SK-N-SH (cell line): ENCODE measurements at regions not wholly inside any gene's neighbourhood (a gene's known extent, or its start where the extent isn't known, plus 50 kb on each side); places are given as distances from the start of the nearest gene placed in this dataset.

ENCODE experiments used
- CTCF ChIA-PET: fragments of 300-600, 350-600 bp; formaldehyde crosslinking; extraction: SDS; loops from one replicate; lab custom pipeline; 2021; lab: Yijun Ruan, JAX
- POLR2A ChIA-PET: fragments of 350-600 bp; sonication (Branson Sonifier 250); formaldehyde crosslinking; extraction: SDS; loops from one replicate; lab custom pipeline; 2020; ENCODE audit warnings: antibody characterized with exemption, inconsistent platforms; lab: Yijun Ruan, JAX
- DNase-seq: peaks from one replicate; pipeline ENCODE4 v3.0.0; 2012
- H2AFZ ChIP-seq: fragments of 200-600 bp; sonication (generic); 2 replicates; pipeline ENCODE4 v1.8.1; 2016; ENCODE audit warnings: antibody characterized with exemption, mild to moderate bottlenecking, low read depth
- H3F3A ChIP-seq: fragments of 200-600 bp; sonication (generic); replicated peaks from 2 replicates; pipeline ENCODE3; 2016; ENCODE audit warnings: antibody characterized with exemption, mild to moderate bottlenecking; ENCODE audit not compliant: insufficient read depth
- H3K27ac ChIP-seq, 2 experiments: fragments of 200-500 bp in 1 of 2; fragments of 200-600 bp in 1 of 2; sonication (Bioruptor generic) in 1 of 2; sonication (generic), shearing (Covaris generic) in 1 of 2; 2 replicates each; pipeline versions ENCODE4 v1.5.1 to v1.6.1; 2014 to 2016; ENCODE audit warnings: low read depth in 2 of 2, inconsistent platforms in 1 of 2, low read length in 1 of 2, mild to moderate bottlenecking in 1 of 2, mixed read lengths in 1 of 2
- H3K27me3 ChIP-seq: fragments of 200-600 bp; sonication (generic), shearing (Covaris generic); 2 replicates; pipeline ENCODE4 v1.6.1; 2016; ENCODE audit warnings: mixed run types; ENCODE audit not compliant: insufficient read depth
- H3K36me3 ChIP-seq, 2 experiments: fragments of 200-500 bp in 1 of 2; fragments of 200-600 bp in 1 of 2; sonication (Bioruptor generic) in 1 of 2; sonication (generic) in 1 of 2; replicated peaks in 1 of 2; 2 replicates each; pipeline versions ENCODE3 to v1.5.1; 2014 to 2016; ENCODE audit warnings: low read length in 1 of 2, mild to moderate bottlenecking in 1 of 2; ENCODE audit not compliant: insufficient read depth in 2 of 2, control insufficient read depth in 1 of 2
- H3K4me1 ChIP-seq, 2 experiments: fragments of 200-500 bp in 1 of 2; fragments of 200-600 bp in 1 of 2; sonication (Bioruptor generic) in 1 of 2; sonication (generic), shearing (Covaris generic) in 1 of 2; 2 replicates each; pipeline versions ENCODE4 v1.5.1 to v1.6.1; 2014 to 2016; ENCODE audit warnings: low read depth in 1 of 2, low read length in 1 of 2, mixed run types in 1 of 2; ENCODE audit not compliant: insufficient read depth in 2 of 2, control insufficient read depth in 1 of 2
- H3K4me2 ChIP-seq: fragments of 200-600 bp; sonication (generic), shearing (Covaris generic); 2 replicates; pipeline ENCODE4 v1.6.1; 2017; ENCODE audit warnings: mixed run types
- H3K4me3 ChIP-seq, 2 experiments: fragments of 200-500 bp in 1 of 2; fragments of 200-600 bp in 1 of 2; sonication (Bioruptor generic) in 1 of 2; sonication (generic), shearing (Covaris generic) in 1 of 2; 2 replicates each; pipeline versions ENCODE4 v1.5.1 to v1.8.1; 2014 to 2016; ENCODE audit warnings: low read depth in 2 of 2, inconsistent platforms in 1 of 2, low read length in 1 of 2, mild to moderate bottlenecking in 1 of 2, mixed read lengths in 1 of 2, moderate library complexity in 1 of 2
- H3K79me2 ChIP-seq: fragments of 200-600 bp; sonication (generic); 2 replicates; pipeline ENCODE4 v1.8.1; 2017; ENCODE audit warnings: mild to moderate bottlenecking; ENCODE audit not compliant: insufficient read depth
- H3K9ac ChIP-seq: fragments of 200-600 bp; sonication (generic); 2 replicates; pipeline ENCODE4 v1.6.1; 2017; ENCODE audit warnings: mixed run types
- H3K9me2 ChIP-seq: fragments of 200-600 bp; sonication (generic); 2 replicates; pipeline ENCODE4 v1.6.1; 2017; ENCODE audit warnings: mixed run types
- H3K9me3 ChIP-seq: fragments of 200-600 bp; sonication (generic); 2 replicates; pipeline ENCODE4 v1.6.1; 2017; ENCODE audit warnings: mixed run types, mild to moderate bottlenecking, moderate library complexity
- H4K20me1 ChIP-seq: fragments of 200-600 bp; sonication (generic); 2 replicates; pipeline ENCODE4 v1.6.1; 2017; ENCODE audit warnings: mild to moderate bottlenecking, mixed run types; ENCODE audit not compliant: insufficient read depth
- CTCF ChIP-seq: fragments of 200-600 bp; sonication (generic); IDR thresholded peaks from 2 replicates; pipeline ENCODE4 v1.6.1; 2017; ENCODE audit warnings: antibody characterized with exemption, mild to moderate bottlenecking, moderate library complexity
- FOSL2 ChIP-seq: IDR thresholded peaks from 2 replicates; pipeline ENCODE4 v1.4.0; 2012; ENCODE audit warnings: low read depth, mild to moderate bottlenecking, moderate library complexity, borderline replicate concordance
- IRF3 ChIP-seq: fragments of 150-350 bp; IDR thresholded peaks from 2 replicates; pipeline ENCODE4 v1.6.1; 2016; ENCODE audit warnings: mild to moderate bottlenecking, low read depth, low read length
- MXI1 ChIP-seq: IDR thresholded peaks from 2 replicates; pipeline ENCODE4 v1.6.1; 2012; ENCODE audit warnings: mild to moderate bottlenecking, low read depth, low read length, improper control_type of control experiment
- PBX3 ChIP-seq: IDR thresholded peaks from 2 replicates; pipeline ENCODE4; 2012
- POLR2AphosphoS5 ChIP-seq: IDR thresholded peaks from 2 replicates; pipeline ENCODE4 v1.6.1; 2012; ENCODE audit warnings: low read depth, low read length
- RAD21 ChIP-seq: IDR thresholded peaks from 2 replicates; pipeline ENCODE4 v1.6.1; 2012; ENCODE audit warnings: mild to moderate bottlenecking, low read length
- RCOR1 ChIP-seq: fragments of 150-350 bp; IDR thresholded peaks from 2 replicates; pipeline ENCODE4 v1.6.1; 2017; ENCODE audit warnings: antibody characterized with exemption, low read length
- REST ChIP-seq: IDR thresholded peaks from 2 replicates; pipeline ENCODE4 v1.6.1; 2012; ENCODE audit warnings: mild to moderate bottlenecking, low read depth, low read length, moderate library complexity
- SIN3A ChIP-seq: IDR thresholded peaks from 2 replicates; pipeline ENCODE4 v1.6.1; 2012; ENCODE audit warnings: low read depth, mild to moderate bottlenecking, low read length, moderate library complexity, borderline replicate concordance
- TCF12 ChIP-seq: IDR thresholded peaks from 2 replicates; pipeline ENCODE4 v1.4.0; 2012
- TEAD4 ChIP-seq: IDR thresholded peaks from 2 replicates; pipeline ENCODE4 v1.4.0; 2012; ENCODE audit warnings: mild to moderate bottlenecking, borderline replicate concordance; ENCODE audit not compliant: insufficient read depth
- USF1 ChIP-seq: IDR thresholded peaks from 2 replicates; pipeline ENCODE4 v1.4.0; 2012; ENCODE audit warnings: low read depth, borderline replicate concordance
- USF2 ChIP-seq: fragments of 150-350 bp; IDR thresholded peaks from 2 replicates; pipeline ENCODE4 v1.6.1; 2017; ENCODE audit warnings: antibody characterized with exemption, low read length, low read depth, borderline replicate concordance
- YY1 ChIP-seq: IDR thresholded peaks from 2 replicates; pipeline ENCODE4 v1.4.0; 2012; ENCODE audit warnings: low read depth, mild to moderate bottlenecking
- ZBTB33 ChIP-seq: IDR thresholded peaks from 2 replicates; pipeline ENCODE4 v1.4.0; 2012; ENCODE audit warnings: low read depth, borderline replicate concordance
- WGBS: methylation state at CpG from one replicate; pipeline ENCODE4 v1.1.6; 2017; ENCODE audit warnings: low lambda C conversion rate; 5-methylcytosine and 5-hydroxymethylcytosine counted together

GRCh38 chr3:150255826-150256225, 152.3 kb upstream of the TSC22D2 start:
- no peak overlapping the region for H3K27ac ChIP-seq
- no peak for DNase-seq
- H3K4me3 ChIP-seq, result no peak overlapping the region
- ChIA-PET CTCF (interaction anchor here (0.7 kb wide), 1 partner anchor 16 kb away, joined by 3 read pairs; no protein-coding TSS in a partner anchor), POLR2A (no interaction called here)
- no peaks in the 10 kb centered on the region for H3K27me3 ChIP-seq
- TF ChIP-seq USF2, result no peak
- TF ChIP-seq YY1, result no peak
- no peak for TF ChIP-seq POLR2AphosphoS5
- TF ChIP-seq RAD21, result no peak
- TF ChIP-seq CTCF, result no peak
- no peak for TF ChIP-seq FOSL2
- no peak for TF ChIP-seq USF1
- H3K9me2 ChIP-seq, result no peaks in the 10 kb centered on the region
- no peak overlapping the region for H2AFZ ChIP-seq
- H3K4me1 ChIP-seq, result peaks cover 0 to 4% of the 10 kb centered on the region in 2 experiments; a peak in 1 of 4 replicates
- H3K4me2 ChIP-seq, result no peak overlapping the region
- H4K20me1 ChIP-seq, result no peaks in the 10 kb centered on the region
- H3F3A ChIP-seq, result no peaks in the 10 kb centered on the region
- no peaks in the 10 kb centered on the region for H3K9me3 ChIP-seq
- H3K36me3 ChIP-seq, result no peaks in the 10 kb centered on the region
- no peaks in the 10 kb centered on the region for H3K79me2 ChIP-seq
- H3K9ac ChIP-seq, result no peak overlapping the region

- Histone ChIP-seq H3K9me2 (no peaks in the 10 kb centered on the region), H3K27me3 (no peaks in the 10 kb centered on the region), H3K79me2 (no peaks in the 10 kb centered on the region), H3K4me2 (no peak overlapping the region), H3K9me3 (no peaks in the 10 kb centered on the region), H3K36me3 (no peaks in the 10 kb centered on the region), H3K4me3 (no peak overlapping the region), H3K4me1 (peaks cover 0 to 4% of the 10 kb centered on the region in 2 experiments; a peak in 1 of 4 replicates), H2AFZ (no peak overlapping the region), H3K27ac (no peak overlapping the region), H3F3A (no peaks in the 10 kb centered on the region), H4K20me1 (no peaks in the 10 kb centered on the region), H3K9ac (no peak overlapping the region)
- no peak for DNase-seq
- ChIA-PET POLR2A (no interaction called here), CTCF (interaction anchor here (0.7 to 1.9 kb wide), 2 partner anchors 17 to 35 kb away, joined by 3 to 7 read pairs; no protein-coding TSS in a partner anchor)
- WGBS, result 90% methylated on average over 3 of the region's 3 CpGs
- TF ChIP-seq ZBTB33 (no peak), TEAD4 (no peak), IRF3 (no peak), SIN3A (no peak), REST (no peak), RCOR1 (no peak), MXI1 (no peak), TCF12 (no peak), PBX3 (no peak)
Observed at GRCh38 chr3:150255413-150255812, 152.7 kb upstream of the TSC22D2 start.
